OCI-LY7 (cell line): ENCODE measurements at regions not wholly inside any gene's neighbourhood (a gene's known extent, or its start where the extent isn't known, plus 50 kb on each side); places are given as distances from the start of the nearest gene placed in this dataset.

Experiments
- EZH2phosphoT487 ChIP-seq: fragments of 200-600 bp; sonication (generic); IDR thresholded peaks from 2 replicates; pipeline ENCODE4 v1.6.1; 2018; ENCODE audit warnings: low read depth, borderline replicate concordance, mild to moderate bottlenecking, mixed run types, antibody characterized with exemption, low read length, moderate library complexity, mixed read lengths
- TF ChIP-seq, protein P1 (sequence below): fragments of 200-600 bp; sonication (generic); conservative IDR thresholded peaks from 2 replicates; pipeline ENCODE4 v1.5.1; 2014; ENCODE audit warnings: mild to moderate bottlenecking, antibody characterized with exemption, low read length, moderate library complexity, mixed read lengths

- TF ChIP-seq, protein P1, sequence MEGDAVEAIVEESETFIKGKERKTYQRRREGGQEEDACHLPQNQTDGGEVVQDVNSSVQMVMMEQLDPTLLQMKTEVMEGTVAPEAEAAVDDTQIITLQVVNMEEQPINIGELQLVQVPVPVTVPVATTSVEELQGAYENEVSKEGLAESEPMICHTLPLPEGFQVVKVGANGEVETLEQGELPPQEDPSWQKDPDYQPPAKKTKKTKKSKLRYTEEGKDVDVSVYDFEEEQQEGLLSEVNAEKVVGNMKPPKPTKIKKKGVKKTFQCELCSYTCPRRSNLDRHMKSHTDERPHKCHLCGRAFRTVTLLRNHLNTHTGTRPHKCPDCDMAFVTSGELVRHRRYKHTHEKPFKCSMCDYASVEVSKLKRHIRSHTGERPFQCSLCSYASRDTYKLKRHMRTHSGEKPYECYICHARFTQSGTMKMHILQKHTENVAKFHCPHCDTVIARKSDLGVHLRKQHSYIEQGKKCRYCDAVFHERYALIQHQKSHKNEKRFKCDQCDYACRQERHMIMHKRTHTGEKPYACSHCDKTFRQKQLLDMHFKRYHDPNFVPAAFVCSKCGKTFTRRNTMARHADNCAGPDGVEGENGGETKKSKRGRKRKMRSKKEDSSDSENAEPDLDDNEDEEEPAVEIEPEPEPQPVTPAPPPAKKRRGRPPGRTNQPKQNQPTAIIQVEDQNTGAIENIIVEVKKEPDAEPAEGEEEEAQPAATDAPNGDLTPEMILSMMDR: no peak
- TF ChIP-seq EZH2phosphoT487: no peak
Observed at GRCh38 chr5:3350781-3351180, 244.9 kb upstream of the IRX1 start.
